ENCODE measurements at regions not wholly inside any gene's neighbourhood (a gene's known extent, or its start where the extent isn't known, plus 50 kb on each side); places are given as distances from the start of the nearest gene placed in this dataset.

DNA sequence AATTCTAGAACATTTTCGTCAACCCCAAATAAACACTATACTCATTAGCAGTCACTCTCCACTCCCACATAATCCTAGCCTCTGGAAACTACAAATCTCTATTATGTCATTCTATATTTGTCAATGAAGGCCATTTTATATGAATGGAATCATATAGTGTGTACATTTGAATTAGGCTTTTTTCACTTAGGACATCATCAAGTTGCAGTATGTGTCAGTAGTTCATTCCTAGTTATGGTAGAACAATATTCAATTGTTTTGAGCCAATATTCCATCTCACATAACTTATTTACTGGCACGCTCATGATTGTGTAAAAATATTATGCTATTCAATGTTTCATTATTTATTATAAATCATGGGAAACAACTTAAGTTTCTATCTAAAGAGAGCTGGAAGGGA lies 1610.4 kb upstream of the MIR17HG start:
- TF ChIP-seq SP1 (CRISPR knock-in tag; conservative IDR thresholded peaks at IDR 0.05) (no peak), ZNF263 (CRISPR knock-in tag; IDR thresholded peaks at IDR 0.05; ENCODE audit: low read depth) (no peak), MYBL2 (CRISPR knock-in tag; IDR thresholded peaks at IDR 0.05) (no peak)
- TF ChIP-seq, protein P1, sequence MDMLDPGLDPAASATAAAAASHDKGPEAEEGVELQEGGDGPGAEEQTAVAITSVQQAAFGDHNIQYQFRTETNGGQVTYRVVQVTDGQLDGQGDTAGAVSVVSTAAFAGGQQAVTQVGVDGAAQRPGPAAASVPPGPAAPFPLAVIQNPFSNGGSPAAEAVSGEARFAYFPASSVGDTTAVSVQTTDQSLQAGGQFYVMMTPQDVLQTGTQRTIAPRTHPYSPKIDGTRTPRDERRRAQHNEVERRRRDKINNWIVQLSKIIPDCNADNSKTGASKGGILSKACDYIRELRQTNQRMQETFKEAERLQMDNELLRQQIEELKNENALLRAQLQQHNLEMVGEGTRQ (CRISPR knock-in tag; IDR thresholded peaks at IDR 0.05): no peak
- TF ChIP-seq, protein P2, sequence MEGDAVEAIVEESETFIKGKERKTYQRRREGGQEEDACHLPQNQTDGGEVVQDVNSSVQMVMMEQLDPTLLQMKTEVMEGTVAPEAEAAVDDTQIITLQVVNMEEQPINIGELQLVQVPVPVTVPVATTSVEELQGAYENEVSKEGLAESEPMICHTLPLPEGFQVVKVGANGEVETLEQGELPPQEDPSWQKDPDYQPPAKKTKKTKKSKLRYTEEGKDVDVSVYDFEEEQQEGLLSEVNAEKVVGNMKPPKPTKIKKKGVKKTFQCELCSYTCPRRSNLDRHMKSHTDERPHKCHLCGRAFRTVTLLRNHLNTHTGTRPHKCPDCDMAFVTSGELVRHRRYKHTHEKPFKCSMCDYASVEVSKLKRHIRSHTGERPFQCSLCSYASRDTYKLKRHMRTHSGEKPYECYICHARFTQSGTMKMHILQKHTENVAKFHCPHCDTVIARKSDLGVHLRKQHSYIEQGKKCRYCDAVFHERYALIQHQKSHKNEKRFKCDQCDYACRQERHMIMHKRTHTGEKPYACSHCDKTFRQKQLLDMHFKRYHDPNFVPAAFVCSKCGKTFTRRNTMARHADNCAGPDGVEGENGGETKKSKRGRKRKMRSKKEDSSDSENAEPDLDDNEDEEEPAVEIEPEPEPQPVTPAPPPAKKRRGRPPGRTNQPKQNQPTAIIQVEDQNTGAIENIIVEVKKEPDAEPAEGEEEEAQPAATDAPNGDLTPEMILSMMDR (IDR thresholded peaks at IDR 0.05): no peak
